ENCODE measurements at regions not wholly inside any gene's neighbourhood (a gene's known extent, or its start where the extent isn't known, plus 50 kb on each side); places are given as distances from the start of the nearest gene placed in this dataset.

DNA sequence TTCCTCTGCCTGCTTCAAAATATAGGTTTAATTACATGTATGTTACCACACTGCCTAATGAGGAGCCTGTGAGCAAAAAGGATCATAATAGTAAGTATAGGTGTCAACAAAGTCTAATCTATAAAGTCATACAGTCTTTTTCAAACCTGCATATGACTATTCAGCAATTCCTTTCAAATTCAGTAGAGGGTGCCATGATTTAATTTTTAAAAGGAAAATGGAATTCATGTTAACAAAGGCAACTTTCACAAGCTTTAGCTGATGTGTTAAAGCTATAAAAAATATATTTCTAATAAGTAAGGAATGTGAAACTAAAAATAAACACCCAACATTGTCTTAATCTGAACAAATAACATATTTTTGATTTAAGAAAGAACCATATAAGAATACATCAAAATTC lies 52.1 kb downstream of the MPP7 start:
- DNase-seq (ENCODE audit: low spot score) = peak; percentile 32

DNA sequence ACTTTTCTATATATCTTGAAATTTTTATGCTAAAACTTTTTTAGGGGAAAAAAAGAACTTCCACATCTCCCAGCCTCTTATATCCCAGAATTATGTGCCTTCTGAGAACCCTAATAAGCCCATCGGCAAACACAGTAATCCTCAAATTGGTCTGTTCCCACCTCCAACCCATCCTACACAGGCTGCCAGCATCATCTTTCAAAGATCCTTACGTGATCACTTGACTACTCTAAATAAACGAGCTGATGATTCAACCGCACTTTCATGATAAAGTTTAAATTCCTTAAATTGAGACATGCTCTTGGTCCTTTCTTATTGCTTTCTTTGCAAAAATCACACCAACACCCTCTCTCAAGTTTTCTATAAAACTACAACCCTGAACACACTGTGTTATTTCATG lies 52.5 kb downstream of the MPP7 start:
- DNase-seq (ENCODE audit: low spot score) = no peak

DNA sequence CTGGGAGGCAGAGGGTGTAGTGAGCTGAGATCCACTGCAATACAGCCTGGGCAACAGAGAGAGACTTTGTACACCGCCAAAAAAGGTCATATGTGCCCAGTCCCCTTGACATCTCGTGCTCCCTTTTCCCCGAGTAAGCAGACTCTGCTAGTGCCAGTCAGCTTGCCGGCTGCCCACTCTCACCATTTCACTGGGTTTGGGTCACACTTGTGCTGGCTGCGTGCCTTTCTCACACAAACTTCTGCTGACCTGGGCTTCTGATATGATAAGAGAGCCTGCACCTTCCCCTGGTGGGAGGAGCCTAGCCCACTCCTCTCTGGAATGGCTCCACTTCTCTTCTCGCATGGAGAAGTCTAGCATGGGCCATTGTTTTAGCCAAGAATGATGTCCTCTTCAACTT lies 53.4 kb downstream of the MPP7 start:
- DNase-seq (ENCODE audit: low spot score) = no peak

DNA sequence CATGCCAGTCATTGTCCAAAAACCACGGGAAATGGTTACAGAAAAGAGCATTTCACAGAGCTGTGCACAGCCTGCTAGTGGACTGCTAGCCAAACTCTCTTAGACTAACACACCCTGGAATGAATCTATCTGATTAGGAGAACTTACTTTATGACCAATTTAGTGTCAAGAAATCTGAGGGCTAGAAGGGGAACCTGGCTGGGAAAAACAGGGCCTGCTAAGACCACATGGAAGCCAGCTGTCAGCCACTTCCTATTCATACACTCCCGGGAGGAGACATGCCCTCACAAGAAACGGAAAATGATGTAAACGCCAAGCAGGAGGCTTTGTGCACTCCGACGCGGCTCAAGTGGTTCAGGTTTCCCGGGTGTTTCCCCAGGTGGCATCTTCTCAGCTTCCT lies 54.8 kb downstream of the MPP7 start:
- DNase-seq (ENCODE audit: low spot score) = no peak

DNA sequence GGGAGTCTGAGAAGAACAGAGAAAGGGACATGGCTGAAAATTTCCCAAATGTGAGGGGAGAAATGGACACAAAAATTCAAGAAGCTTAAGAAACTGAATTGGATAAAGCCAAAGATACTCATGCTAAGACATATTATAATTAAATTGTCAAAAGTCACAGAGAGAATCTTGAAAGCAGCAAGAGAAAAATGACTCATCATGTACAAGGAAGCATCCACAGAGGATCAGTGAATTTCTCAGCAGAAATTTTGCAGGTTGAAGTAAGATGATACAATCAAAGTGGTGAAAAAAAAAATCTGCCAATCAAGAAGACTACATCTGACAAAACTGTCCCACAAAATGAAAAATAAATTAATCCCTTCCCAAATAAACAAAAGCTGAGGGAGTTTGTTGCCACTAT lies 56.8 kb downstream of the MPP7 start:
- no peak for DNase-seq (ENCODE audit: low spot score)

DNA sequence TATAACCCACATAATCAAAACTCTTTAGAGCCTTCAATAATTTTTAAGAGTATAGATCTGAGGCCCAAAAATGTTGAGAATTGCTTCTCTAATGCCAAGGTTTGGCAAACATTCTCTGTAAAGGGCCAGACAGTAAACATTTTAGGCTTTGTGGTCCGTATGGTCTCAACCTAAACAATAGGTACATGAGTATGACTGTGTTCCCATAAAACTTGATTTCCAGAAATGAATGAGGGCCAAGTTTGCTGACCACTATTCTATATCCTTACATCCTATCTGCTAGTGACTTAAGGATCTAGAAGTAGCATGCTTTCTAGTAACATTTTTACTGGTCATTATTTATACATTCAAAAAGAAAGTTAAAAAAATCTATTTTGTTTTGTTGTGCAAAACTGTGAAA lies 58.9 kb downstream of the MPP7 start:
- DNase-seq (ENCODE audit: low spot score) = no peak

DNA sequence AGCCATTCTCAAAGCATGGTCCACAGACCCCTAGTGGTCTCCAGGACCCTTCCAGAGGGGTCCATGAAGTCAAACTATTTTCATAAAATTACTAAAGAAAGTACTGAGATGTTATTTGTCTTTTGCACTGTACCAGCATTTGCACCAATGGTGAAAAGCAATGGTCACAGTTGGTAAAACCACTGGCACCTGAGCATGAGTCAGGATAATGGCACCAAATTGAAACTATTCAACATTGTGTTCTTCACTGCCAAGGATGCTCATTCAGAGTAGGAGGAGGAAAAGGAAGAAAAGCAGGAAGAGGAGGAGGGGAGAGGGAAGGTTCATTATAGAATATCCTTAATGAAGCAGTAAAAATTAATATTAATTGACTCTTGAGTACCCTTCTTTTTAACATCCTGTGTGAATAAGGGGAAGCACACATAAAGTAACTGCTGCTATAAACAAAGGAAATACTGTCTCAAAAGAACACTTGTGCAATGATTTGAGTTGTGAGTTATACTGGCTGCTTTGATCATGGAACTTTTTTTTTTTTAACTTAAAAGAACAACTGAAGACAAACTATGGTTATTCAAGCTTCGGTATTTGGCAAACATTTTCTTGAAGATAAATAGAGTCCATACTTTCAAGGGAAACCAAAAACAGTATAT lies 60.2 kb downstream of the MPP7 start:
- DNase-seq (ENCODE audit: low spot score) = peak; percentile 25

DNA sequence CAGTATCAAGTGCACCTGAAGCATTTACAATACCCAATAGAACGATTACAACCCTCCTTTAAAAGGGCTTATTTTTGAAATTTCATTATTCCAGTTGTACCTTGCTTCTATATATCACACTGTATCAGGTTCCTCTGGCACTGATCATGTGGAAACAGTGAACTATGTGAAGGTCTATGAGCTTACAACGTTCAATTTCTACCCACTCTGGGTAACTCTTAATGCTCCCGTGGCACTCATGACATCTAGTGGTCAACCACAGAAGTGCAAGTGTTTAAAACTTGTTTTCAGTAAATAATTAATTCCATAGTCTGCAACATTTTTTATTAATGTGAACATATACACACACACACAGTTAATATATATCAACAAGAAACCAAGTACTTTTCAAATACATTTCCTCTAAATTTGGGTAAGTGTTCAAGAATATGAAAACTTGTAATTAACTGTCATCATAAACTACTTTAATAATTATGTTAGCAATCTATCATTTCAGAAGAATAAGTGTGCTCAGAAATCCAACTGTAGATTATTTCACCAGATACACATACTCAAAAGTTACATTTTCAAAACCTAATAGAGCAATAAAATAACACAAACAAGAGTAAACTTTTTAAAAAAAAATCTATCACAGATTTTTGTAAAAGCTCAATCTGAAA lies 61.0 kb downstream of the MPP7 start:
- DNase-seq (ENCODE audit: low spot score) = peak; percentile 35

DNA sequence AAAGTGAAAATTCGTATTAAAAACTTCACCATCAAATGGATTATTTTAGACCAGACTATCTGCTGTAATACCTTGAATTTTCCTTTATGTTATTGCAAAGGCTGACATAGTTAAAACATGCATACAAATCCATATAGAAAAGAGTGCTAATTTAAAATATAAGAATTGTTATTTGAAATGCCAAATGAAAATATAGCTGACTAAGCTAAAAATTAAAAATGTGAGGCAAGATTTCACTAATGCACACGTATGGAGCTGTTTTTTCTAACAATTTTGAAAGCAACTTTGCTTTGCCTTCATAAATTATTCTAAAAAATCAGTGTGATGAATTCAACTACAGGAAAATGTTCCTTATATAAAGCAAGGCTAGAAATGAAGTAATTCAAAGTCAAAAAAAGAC lies 62.5 kb downstream of the MPP7 start:
- no peak for DNase-seq (ENCODE audit: low spot score)

DNA sequence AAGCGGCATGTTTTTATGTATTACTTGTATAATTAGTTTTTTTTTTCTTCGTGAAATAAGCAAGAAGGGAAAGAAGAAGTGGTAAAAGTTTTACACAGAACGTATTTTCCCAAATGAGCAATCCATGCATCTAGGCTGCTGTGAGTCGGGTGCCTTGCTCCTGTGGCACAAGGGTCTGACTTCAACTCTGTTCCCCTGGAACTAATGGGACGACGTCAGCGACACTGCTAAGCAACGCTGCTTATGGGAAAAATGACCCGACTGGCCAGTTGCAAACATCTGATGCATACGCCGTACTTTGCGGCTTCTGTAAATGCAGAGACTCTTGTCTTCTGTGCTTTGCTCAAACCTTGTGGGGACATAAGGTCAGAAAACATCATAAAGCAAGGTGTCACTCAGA lies 66.3 kb downstream of the MPP7 start:
- DNase-seq (ENCODE audit: low spot score) = no peak

DNA sequence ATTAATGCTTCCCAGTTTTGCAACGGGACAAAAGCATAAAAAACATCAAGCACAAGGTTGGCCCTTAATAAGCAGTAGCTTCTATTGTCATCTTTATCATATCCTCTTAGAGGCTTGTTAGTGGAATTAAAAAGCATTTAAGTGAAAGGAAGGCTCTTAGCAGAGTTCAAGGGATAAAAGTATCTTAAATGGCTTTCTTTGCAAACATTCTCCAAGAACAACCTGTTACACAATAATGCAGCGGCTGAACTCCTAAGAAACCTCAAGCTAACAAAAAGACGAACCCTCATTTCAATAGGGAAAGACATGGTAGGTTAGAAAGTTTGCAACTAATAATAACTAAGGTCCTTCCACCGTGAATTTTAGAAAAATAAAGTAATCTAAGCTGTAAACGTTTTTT lies 82.1 kb downstream of the MPP7 start:
- no peak for DNase-seq (ENCODE audit: low spot score)

DNA sequence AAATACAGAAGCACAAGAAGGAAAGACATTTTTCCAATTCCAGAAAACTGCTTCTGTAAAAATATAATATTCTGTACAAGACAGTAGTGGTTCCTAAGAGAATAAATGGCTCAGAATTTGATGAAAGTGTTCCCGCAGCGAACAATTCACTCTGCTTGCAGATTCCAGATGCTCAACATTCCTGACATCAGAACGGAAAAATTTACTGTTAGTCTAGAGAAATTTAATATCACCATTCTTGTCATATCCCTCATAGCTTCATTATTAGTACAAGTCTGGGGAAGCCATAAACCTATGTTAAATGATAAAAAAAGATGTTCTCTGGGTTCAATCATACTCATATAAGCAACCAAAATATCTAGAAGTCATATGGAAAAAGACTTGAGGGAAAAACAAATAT lies 83.6 kb downstream of the MPP7 start:
- no peak for DNase-seq (ENCODE audit: low spot score)

DNA sequence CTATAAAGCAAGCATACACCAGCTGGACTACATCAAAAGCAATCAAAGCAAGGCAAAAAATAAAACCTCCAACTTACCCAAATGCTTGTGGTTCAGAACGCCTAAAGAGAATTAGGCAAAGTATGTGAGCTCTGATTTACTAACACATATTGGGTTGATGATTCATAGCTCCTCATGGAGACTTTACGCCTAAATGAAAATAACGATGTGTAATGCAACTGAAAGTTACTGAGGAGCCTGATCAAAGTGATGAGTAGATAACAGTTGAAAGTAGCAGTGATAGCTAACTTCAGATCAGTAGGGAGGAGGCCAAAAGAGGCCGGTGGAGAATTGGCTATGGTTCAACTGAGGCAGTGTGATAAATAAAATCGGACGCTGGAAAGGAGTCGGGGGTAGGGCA lies 85.0 kb downstream of the MPP7 start:
- DNase-seq (ENCODE audit: low spot score) = no peak

DNA sequence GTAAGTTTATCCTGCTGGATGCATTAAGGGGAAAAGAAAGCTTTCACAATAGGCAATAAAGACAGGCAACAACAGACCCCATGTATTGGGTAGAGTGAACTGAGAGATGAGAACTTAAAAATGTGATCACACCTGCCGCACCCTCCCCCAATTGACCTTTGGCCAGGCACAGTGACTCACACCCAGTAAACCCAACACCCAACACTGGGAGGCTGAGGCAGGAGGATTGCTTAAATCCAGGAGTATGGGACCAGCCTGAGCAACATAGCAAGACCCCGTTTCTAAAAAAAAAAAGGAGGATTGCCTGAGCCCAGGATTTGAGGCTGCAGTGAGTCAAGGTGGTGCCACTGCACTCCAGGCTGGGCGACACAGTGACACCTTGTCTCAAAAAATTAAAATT lies 86.9 kb downstream of the MPP7 start:
- no peak for DNase-seq (ENCODE audit: low spot score)

DNA sequence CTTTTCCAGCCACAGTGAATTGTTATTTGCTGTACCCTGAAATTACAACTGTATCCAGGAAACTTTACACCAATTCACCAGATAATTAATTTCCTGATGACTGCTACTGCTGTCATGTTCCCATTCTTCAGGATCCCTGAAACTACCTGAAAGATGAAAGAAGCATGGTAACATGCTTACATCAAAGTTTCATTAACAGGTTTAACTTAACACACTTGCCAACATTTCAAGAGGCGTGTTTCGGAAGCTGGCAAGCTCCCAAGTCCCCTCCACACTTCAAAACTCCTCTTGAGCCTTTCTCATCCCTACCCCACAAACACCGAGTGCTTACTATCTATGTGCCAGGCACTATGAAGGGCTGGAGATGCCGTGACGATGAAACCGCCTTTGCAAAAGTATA lies 88.6 kb downstream of the MPP7 start:
- no peak for DNase-seq (ENCODE audit: low spot score)

DNA sequence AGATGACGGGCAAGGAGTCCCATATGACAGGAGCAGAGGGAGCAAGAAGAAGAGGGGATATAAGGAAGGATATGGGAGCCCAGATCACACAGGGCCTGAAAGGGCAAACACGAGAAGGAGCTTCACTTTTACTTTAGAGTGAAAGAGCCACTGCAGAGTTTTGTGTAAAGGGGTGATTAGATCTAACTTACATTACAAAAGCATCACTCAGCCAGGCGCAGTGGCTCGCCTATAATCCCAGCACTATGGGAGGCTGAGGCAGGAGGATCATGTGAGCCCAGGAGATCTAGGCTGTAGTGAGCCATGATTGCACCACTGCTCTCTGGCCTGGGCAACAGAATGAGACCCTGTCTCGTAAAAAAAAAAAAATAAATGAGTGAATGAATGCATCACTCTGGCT lies 91.1 kb downstream of the MPP7 start:
- DNase-seq (ENCODE audit: low spot score) = no peak

DNA sequence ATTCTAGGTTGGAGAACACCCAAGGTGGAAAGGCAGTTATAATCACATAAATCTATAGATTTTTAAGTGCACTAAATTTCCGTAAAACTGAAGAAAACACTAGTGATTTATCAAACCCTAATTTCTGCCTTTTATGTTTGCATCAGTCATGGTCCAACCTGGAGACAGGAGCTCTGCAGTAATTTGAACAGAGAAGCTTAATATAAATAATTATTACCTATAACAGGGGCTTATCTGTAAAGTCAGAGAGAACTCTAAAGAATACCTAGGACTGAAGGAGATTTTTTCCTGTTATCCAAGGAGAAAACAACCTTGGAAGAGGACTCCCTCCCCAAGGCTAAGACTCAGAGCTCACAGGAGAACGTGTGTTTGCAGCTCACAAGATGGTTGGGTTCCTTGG lies 95.1 kb downstream of the MPP7 start:
- no peak for DNase-seq (ENCODE audit: low spot score)

DNA sequence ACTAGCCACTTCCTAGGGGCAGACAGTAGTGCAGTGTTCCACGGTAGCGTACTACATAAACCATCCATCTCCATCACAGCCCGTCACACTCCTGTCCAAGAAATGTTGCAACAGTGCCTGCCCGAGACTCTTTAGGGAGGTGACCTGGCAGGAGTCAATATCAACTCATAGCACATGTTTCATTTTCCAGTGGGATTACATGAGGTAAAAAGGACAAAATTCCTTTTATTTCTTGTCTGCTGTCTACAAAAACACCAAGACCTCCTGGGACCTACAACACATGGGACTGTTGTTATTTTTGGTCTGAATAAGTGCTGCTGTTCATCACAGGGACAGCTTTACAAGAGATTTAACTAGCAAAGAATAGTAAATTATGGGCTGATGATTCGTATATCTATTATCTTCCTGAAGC lies 99.9 kb downstream of the MPP7 start:
- no peak for DNase-seq (ENCODE audit: low spot score)

DNA sequence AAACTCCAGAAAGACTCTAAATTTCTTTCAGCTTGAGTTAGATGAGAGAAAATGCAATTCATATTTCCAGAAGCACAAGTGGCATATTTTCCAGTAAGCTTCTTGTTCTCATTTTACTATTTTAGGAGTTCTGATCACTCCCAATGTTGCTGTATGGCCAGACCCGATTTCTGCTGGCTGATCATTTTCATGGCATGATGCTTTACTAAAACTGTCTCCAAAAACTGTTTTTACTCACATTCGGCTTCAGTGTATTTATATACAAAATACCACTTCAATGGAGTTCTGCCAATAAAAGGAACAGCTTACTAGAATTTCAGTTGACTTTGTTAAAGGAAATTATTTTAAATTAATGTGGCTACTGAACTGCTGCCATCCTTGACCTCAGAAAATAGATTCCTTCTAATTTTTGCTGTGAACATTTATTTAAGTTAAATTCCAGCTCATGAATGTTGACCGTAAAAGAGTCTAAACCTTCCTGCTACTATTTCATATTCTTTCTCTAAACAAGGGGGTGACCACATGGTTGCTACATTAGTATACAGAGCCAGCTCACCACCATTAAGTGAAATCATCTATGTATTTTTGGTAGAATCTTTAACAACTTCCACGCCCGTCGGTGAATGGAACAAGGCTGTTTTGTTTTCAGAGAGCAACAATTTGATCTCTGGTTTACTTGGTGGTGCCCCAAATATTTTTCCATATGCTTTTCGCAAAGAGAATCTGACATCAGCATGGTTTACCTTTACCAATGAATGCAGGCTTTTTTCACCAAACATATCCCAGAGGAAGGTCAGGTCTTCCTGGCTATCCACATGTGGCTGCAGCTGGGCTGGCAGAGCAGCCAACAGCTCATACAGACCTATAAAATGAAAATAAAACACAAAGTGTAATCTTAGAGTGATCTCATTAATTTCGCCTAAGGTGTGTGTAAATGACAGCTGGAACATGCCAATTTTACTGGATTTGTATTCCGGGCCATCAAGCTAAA lies 101.2 kb downstream of the MPP7 start:
- no peak for DNase-seq (ENCODE audit: low spot score)

DNA sequence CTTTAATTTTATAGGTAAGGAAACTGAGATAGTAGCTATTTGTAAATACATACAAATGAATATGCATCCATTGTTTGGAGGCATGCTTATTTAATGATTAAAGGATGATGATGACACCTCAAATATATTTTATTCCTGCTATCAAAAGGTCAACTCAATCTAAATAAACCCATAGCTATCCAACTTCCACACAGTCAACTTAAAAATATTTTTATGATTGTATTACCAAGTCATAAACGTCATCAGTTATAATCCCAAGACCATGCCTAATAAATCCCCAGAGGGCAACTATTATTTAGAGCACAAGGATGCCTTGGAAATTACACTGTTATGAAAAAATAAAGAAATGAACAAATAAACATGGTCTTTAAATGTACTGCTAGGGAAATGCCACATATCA lies 102.1 kb downstream of the MPP7 start:
- no peak for DNase-seq (ENCODE audit: low spot score)

DNA sequence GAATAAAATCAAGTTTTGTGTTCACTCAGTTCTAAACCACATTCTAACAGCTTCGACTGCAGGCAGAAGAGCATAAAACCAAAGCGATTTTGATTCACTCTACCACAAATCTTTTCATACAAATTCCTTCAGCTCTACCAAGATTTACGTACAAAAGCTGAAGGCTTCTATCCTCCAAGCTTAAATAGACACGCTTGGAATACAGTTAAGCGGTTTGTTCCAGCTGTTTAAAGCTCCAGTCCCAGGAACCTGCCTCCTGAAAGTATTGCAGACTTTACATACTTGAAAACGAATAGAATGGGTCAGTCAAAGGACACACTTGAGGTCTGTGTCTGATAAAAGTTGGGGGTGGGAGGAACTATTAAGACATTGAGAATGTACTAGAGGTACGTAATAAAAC lies 102.9 kb downstream of the MPP7 start:
- no peak for DNase-seq (ENCODE audit: low spot score)

DNA sequence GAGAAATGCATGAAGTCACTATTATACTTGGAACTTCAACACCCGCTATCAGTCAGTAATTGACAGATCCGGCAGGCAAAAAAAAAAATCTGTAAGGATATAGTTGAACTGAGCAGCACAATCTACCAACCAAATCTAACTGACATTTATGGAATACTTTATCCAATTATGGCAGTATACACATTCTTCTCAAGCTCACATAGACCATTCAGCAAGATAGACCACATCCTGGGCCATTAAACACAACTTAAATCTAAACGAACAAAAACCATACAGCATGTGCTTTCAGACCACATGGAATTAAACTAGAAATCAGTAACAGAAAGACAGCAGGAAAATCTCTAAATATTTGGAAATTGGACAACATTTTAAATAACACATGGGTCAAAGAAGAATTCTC lies 112.7 kb downstream of the MPP7 start:
- DNase-seq (ENCODE audit: low spot score) = no peak

DNA sequence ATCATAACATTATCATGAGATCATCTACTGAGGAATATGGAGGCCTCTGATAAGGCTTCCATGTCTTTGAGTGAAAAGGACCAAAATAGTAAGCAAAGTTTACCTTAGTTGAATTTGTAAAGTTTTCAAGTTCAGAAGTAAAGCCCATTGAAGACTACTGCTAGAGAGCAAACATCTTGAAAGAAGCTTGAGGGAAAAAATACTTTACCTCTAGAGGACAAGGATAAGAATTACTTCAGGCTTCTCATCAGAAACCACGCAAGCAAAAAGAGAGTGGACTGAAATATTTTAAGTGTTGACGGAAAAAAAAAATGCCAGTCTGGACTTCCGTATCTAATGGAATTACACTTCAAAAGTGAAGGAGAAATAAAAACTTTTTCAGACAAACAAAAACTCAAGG lies 114.3 kb downstream of the MPP7 start:
- no peak for DNase-seq (ENCODE audit: low spot score)

Measured in COLO829 (cell line).